NOMO-1 treated with dmso at 0.1 percent for 144 hours (cell line): ENCODE measurements at regions not wholly inside any gene's neighbourhood (a gene's known extent, or its start where the extent isn't known, plus 50 kb on each side); places are given as distances from the start of the nearest gene placed in this dataset.

ENCODE experiments used
- DNase-seq: peaks from one replicate; lab custom pipeline; 2025; ENCODE audit not compliant: unreplicated experiment; lab: John Stamatoyannopoulos, UW

GRCh38 chr11:23023319-23023718 is 163.0 kb upstream of the CCDC179 start:
- DNase-seq = no peak

GRCh38 chr11:23041001-23041503 is 180.8 kb upstream of the CCDC179 start:
- DNase-seq = no peak

- no peak for DNase-seq
Observed at GRCh38 chr11:23058656-23059055, 198.4 kb upstream of the CCDC179 start.

GRCh38 chr11:23063276-23063675 is 203.0 kb upstream of the CCDC179 start:
- DNase-seq = no peak

- DNase-seq = no peak
Observed at GRCh38 chr11:23078289-23078971, 218.2 kb upstream of the CCDC179 start.

GRCh38 chr11:23079382-23079813 is 219.1 kb upstream of the CCDC179 start:
- DNase-seq = no peak

- no peak for DNase-seq
Observed at GRCh38 chr11:23087407-23087806, 227.1 kb upstream of the CCDC179 start.

- DNase-seq = no peak
Observed at GRCh38 chr11:23090659-23091058, 230.4 kb upstream of the CCDC179 start.

- no peak for DNase-seq
Observed at GRCh38 chr11:23095650-23096189, 235.4 kb upstream of the CCDC179 start.

GRCh38 chr11:23097891-23098290 is 237.6 kb upstream of the CCDC179 start:
- DNase-seq = no peak

- no peak for DNase-seq
Observed at GRCh38 chr11:23099256-23099655, 239.0 kb upstream of the CCDC179 start.

GRCh38 chr11:23100726-23101125 is 240.5 kb upstream of the CCDC179 start:
- DNase-seq = no peak

GRCh38 chr11:23103416-23103815 is 243.1 kb upstream of the CCDC179 start:
- no peak for DNase-seq

GRCh38 chr11:23111527-23111926 is 251.3 kb upstream of the CCDC179 start:
- no peak for DNase-seq

GRCh38 chr11:23112390-23112789 is 252.1 kb upstream of the CCDC179 start:
- no peak for DNase-seq

GRCh38 chr11:23112987-23113886 is 253.0 kb upstream of the CCDC179 start:
- DNase-seq = no peak

- no peak for DNase-seq
Observed at GRCh38 chr11:23113887-23114216, 253.6 kb upstream of the CCDC179 start.

GRCh38 chr11:23123753-23124152 is 263.5 kb upstream of the CCDC179 start:
- DNase-seq = no peak

- DNase-seq = no peak
Observed at GRCh38 chr11:23124249-23124648, 264.0 kb upstream of the CCDC179 start.

- no peak for DNase-seq
Observed at GRCh38 chr11:23124996-23125395, 264.7 kb upstream of the CCDC179 start.

GRCh38 chr11:23127706-23128105 is 267.4 kb upstream of the CCDC179 start:
- DNase-seq = no peak

- no peak for DNase-seq
Observed at GRCh38 chr11:23134627-23135026, 274.4 kb upstream of the CCDC179 start.
